GM10248 (cell line): ENCODE measurements at regions not wholly inside any gene's neighbourhood (a gene's known extent, or its start where the extent isn't known, plus 50 kb on each side); places are given as distances from the start of the nearest gene placed in this dataset.

Experiments
- CTCF ChIA-PET: fragments of 300-600 bp; sonication (Branson Sonifier 250); formaldehyde crosslinking; extraction: SDS; loops from one replicate; lab custom pipeline; 2021; ENCODE audit warnings: antibody characterized with exemption; lab: Yijun Ruan, JAX
- POLR2A ChIA-PET: fragments of 350-650 bp; sonication (Branson Sonifier 250); formaldehyde crosslinking; extraction: SDS; loops from one replicate; lab custom pipeline; 2020; ENCODE audit warnings: antibody characterized with exemption; lab: Yijun Ruan, JAX
- DNase-seq: peaks from one replicate; pipeline ENCODE4 v3.0.0; 2012; ENCODE audit errors: extremely low spot score
- CTCF ChIP-seq: IDR thresholded peaks from 2 replicates; pipeline ENCODE4 v1.5.1; 2012; ENCODE audit warnings: mild to moderate bottlenecking, low read depth; ENCODE audit errors: extremely low read depth, missing control alignments, control extremely low read depth

GRCh38 chr16:62985722-62986121, 949.5 kb upstream of the CDH8 start:
- no peak for DNase-seq
- TF ChIP-seq CTCF, result no peak
- CTCF ChIA-PET, result no interaction called here
- POLR2A ChIA-PET, result no interaction called here

- POLR2A ChIA-PET, result no interaction called here
- CTCF ChIA-PET, result no interaction called here
- TF ChIP-seq CTCF, result no peak
- DNase-seq, result no peak
These were observed 942.2 kb upstream of the CDH8 start for GRCh38 chr16:62978451-62978850.

GRCh38 chr16:62977876-62978275, 941.6 kb upstream of the CDH8 start:
- DNase-seq, result no peak
- TF ChIP-seq CTCF, result no peak
- ChIA-PET POLR2A (no interaction called here), CTCF (interaction anchor here (1.0 kb wide), 1 partner anchor 53 kb away, joined by 3 read pairs; no protein-coding TSS in a partner anchor)

GRCh38 chr16:62974424-62974823, 938.2 kb upstream of the CDH8 start:
- no peak for DNase-seq
- POLR2A ChIA-PET, result no interaction called here
- CTCF ChIA-PET, result interaction anchor here (1.2 kb wide), 1 partner anchor 9 kb away, joined by 6 read pairs; no protein-coding TSS in a partner anchor
- no peak for TF ChIP-seq CTCF

- TF ChIP-seq CTCF, result no peak
- POLR2A ChIA-PET, result no interaction called here
- DNase-seq, result no peak
- CTCF ChIA-PET, result no interaction called here
These were observed 934.6 kb upstream of the CDH8 start for GRCh38 chr16:62970851-62971250.

GRCh38 chr16:62969711-62970318, 933.6 kb upstream of the CDH8 start:
- ChIA-PET CTCF (no interaction called here), POLR2A (no interaction called here)

More at GRCh38 chr16:62969711-62970318, 933.6 kb upstream of the CDH8 start:
- DNase-seq, result no peak
- no peak for TF ChIP-seq CTCF
